HEK293T (cell line): ENCODE measurements at regions not wholly inside any gene's neighbourhood (a gene's known extent, or its start where the extent isn't known, plus 50 kb on each side); places are given as distances from the start of the nearest gene placed in this dataset.

Experiments
- ARNT ChIP-seq: fragments of 450-650 bp; IDR thresholded peaks from 2 replicates; pipeline ENCODE4 v1.6.1; 2017; ENCODE audit warnings: mild to moderate bottlenecking
- BHLHE40 ChIP-seq: fragments of 450-650 bp; IDR thresholded peaks from 2 replicates; pipeline ENCODE4 v1.6.1; 2016; ENCODE audit warnings: mild to moderate bottlenecking, moderate library complexity, borderline replicate concordance
- CTBP1 ChIP-seq: fragments of 450-650 bp; IDR thresholded peaks from 2 replicates; pipeline ENCODE4 v1.6.1; 2016; ENCODE audit warnings: borderline replicate concordance
- ELF4 ChIP-seq: fragments of 450-650 bp; IDR thresholded peaks from 2 replicates; pipeline ENCODE4 v1.6.1; 2017; ENCODE audit warnings: antibody characterized with exemption
- FOXK2 ChIP-seq: fragments of 450-650 bp; IDR thresholded peaks from 2 replicates; pipeline ENCODE4 v1.6.1; 2016; ENCODE audit warnings: mild to moderate bottlenecking
- FOXM1 ChIP-seq: fragments of 450-650 bp; IDR thresholded peaks from 2 replicates; pipeline ENCODE4 v1.6.1; 2017; ENCODE audit warnings: mild to moderate bottlenecking, borderline replicate concordance
- HDGF ChIP-seq: fragments of 450-650 bp; IDR thresholded peaks from 2 replicates; pipeline ENCODE4 v1.6.1; 2017; ENCODE audit warnings: antibody characterized with exemption, borderline replicate concordance
- NFRKB ChIP-seq: fragments of 450-650 bp; IDR thresholded peaks from 2 replicates; pipeline ENCODE4 v1.6.1; 2016; ENCODE audit warnings: mild to moderate bottlenecking, moderate library complexity
- PKNOX1 ChIP-seq: fragments of 450-650 bp; IDR thresholded peaks from 2 replicates; pipeline ENCODE4 v1.6.1; 2016
- SP1 ChIP-seq: fragments of 450-650 bp; IDR thresholded peaks from 2 replicates; pipeline ENCODE4 v1.6.1; 2017
- SUZ12 ChIP-seq: fragments of 450-650 bp; IDR thresholded peaks from 2 replicates; pipeline ENCODE4 v1.6.1; 2016; ENCODE audit warnings: mild to moderate bottlenecking
- TARDBP ChIP-seq: fragments of 450-650 bp; IDR thresholded peaks from 2 replicates; pipeline ENCODE4 v1.6.1; 2016

- TF ChIP-seq TARDBP (no peak), BHLHE40 (no peak), SUZ12 (no peak), SP1 (no peak), PKNOX1 (no peak), ARNT (no peak), HDGF (no peak), FOXK2 (no peak), FOXM1 (no peak), CTBP1 (no peak), NFRKB (no peak), ELF4 (no peak)
Measured at GRCh38 chr10:21011433-21012018, 114.4 kb upstream of the NEBL start.
